T-cell (primary cell): ENCODE measurements at regions not wholly inside any gene's neighbourhood (a gene's known extent, or its start where the extent isn't known, plus 50 kb on each side); places are given as distances from the start of the nearest gene placed in this dataset.

ENCODE experiments used
- ATAC-seq, 4 experiments: fragments of 200-7000 bp in 3 of 4; fragments of 150-1000 bp in 1 of 4; cut with Tn5 transposase; replicated peaks in 1 of 4; 1 replicate in 3 of 4; 2 replicates in 1 of 4; pipeline ENCODE4 v1.10.0; 2021; ENCODE audit warnings: moderate library complexity in 3 of 4, mild to moderate bottlenecking in 2 of 4, moderate number of reproducible peaks in 1 of 4
- CTCF ChIA-PET, 2 donors: fragments of 300-600 bp; sonication (Branson Sonifier 250); formaldehyde crosslinking; loops; one replicate each; lab custom pipeline; 2022; ENCODE audit warnings: antibody characterized with exemption in 2 of 2; lab: Charles Lee
- POLR2A ChIA-PET, 2 donors: fragments of 300-600 bp; sonication (Branson Sonifier 250); formaldehyde crosslinking; loops; one replicate each; lab custom pipeline; 2022; ENCODE audit warnings: antibody characterized with exemption in 2 of 2; lab: Charles Lee
- DNase-seq, 35 experiments: peaks; one replicate each; pipeline versions ENCODE4 v3.0.0 to v3.0.0-alpha.2; 2013 to 2023
- H3K27ac ChIP-seq: one replicate; pipeline ENCODE4 v1.5.1; 2013; ENCODE audit warnings: low read length
- H3K27me3 ChIP-seq, 2 experiments: replicated peaks in 1 of 2; 1 replicate in 1 of 2; 2 replicates in 1 of 2; pipeline versions ENCODE4 v1.6.1 to v1.7.0; 2013; ENCODE audit warnings: low read length in 1 of 2, mixed read lengths in 1 of 2; ENCODE audit not compliant: control insufficient read depth in 2 of 2, insufficient read depth in 2 of 2; ENCODE audit errors: extremely low read depth in 1 of 2
- H3K36me3 ChIP-seq, 2 donors: 1 replicate in 1 of 2; 2 replicates in 1 of 2; pipeline versions ENCODE4 v1.6.1 to v1.7.0; 2013; ENCODE audit warnings: low read length in 1 of 2; ENCODE audit not compliant: control insufficient read depth in 2 of 2, insufficient read depth in 1 of 2; ENCODE audit errors: extremely low read depth in 1 of 2
- H3K4me1 ChIP-seq, 2 experiments: 1 replicate in 1 of 2; 2 replicates in 1 of 2; pipeline versions ENCODE4 v1.6.1 to v1.7.0; 2013; ENCODE audit warnings: low read length in 2 of 2, mixed read lengths in 1 of 2; ENCODE audit not compliant: insufficient read depth in 2 of 2, control insufficient read depth in 1 of 2; ENCODE audit errors: extremely low read depth in 1 of 2
- H3K4me3 ChIP-seq, 2 donors: 1 replicate in 1 of 2; 2 replicates in 1 of 2; pipeline versions ENCODE4 v1.5.1 to v1.7.0; 2013; ENCODE audit warnings: mild to moderate bottlenecking in 2 of 2, low read length in 1 of 2, moderate library complexity in 1 of 2; ENCODE audit not compliant: control insufficient read depth in 1 of 2; ENCODE audit errors: extremely low read depth in 1 of 2
- H3K9me3 ChIP-seq: 2 replicates; pipeline ENCODE4 v1.7.0; 2013
- H3K27ac Mint-ChIP-seq, 2 donors: one replicate each; pipeline ENCODE4 v1.8.0; 2020 to 2021; ENCODE audit warnings: mild to moderate bottlenecking in 2 of 2, mixed read lengths in 2 of 2
- H3K27me3 Mint-ChIP-seq, 2 donors: one replicate each; pipeline ENCODE4 v1.8.0; 2021 to 2022; ENCODE audit warnings: mixed read lengths in 2 of 2
- H3K36me3 Mint-ChIP-seq: one replicate; pipeline ENCODE4 v1.8.0; 2021; ENCODE audit warnings: mixed read lengths
- H3K4me1 Mint-ChIP-seq, 3 donors: one replicate each; pipeline ENCODE4 v1.8.0; 2020 to 2022; ENCODE audit warnings: mixed read lengths in 3 of 3, mild to moderate bottlenecking in 1 of 3
- H3K4me3 Mint-ChIP-seq, 3 donors: one replicate each; pipeline ENCODE4 v1.8.0; 2020 to 2022; ENCODE audit warnings: mild to moderate bottlenecking in 3 of 3, mixed read lengths in 3 of 3, moderate library complexity in 3 of 3
- H3K9me3 Mint-ChIP-seq, 3 donors: one replicate each; pipeline ENCODE4 v1.8.0; 2020 to 2022; ENCODE audit warnings: mixed read lengths in 3 of 3
- WGBS: methylation state at CpG from one replicate; pipeline ENCODE4 v1.1.5; 2013; ENCODE audit warnings: missing lambda C conversion rate; ENCODE audit not compliant: insufficient coverage; 5-methylcytosine and 5-hydroxymethylcytosine counted together

- DNase-seq = no peak
These were observed 99.1 kb downstream of the ARL4A start for GRCh38 chr7:12786494-12786893.

GRCh38 chr7:12788171-12788570, 100.7 kb downstream of the ARL4A start:
- H3K27ac ChIP-seq = no peak overlapping the region
- no peak for DNase-seq
- H3K9me3 Mint-ChIP-seq = no peaks in the 10 kb centered on the region
- ATAC-seq = no peak
- ChIA-PET POLR2A (no interaction called here), CTCF (no interaction called here)
- no peaks in the 10 kb centered on the region for H3K27me3 Mint-ChIP-seq
- WGBS = no CpG with 5 or more reads among the region's 2 CpGs
- H3K4me1 Mint-ChIP-seq = no peaks in the 10 kb centered on the region
- H3K36me3 ChIP-seq = no peaks in the 10 kb centered on the region
- H3K4me1 ChIP-seq = no peaks in the 10 kb centered on the region
- H3K4me3 Mint-ChIP-seq = no peak overlapping the region
- H3K4me3 ChIP-seq = no peak overlapping the region
- H3K9me3 ChIP-seq = no peaks in the 10 kb centered on the region
- no peaks in the 10 kb centered on the region for H3K36me3 Mint-ChIP-seq
- no peak overlapping the region for H3K27ac Mint-ChIP-seq
- H3K27me3 ChIP-seq = no peaks in the 10 kb centered on the region

More at GRCh38 chr7:12786494-12786893, 99.1 kb downstream of the ARL4A start:
- no peaks in the 10 kb centered on the region for H3K9me3 Mint-ChIP-seq
- Histone ChIP-seq H3K27ac (no peak overlapping the region), H3K27me3 (no peaks in the 10 kb centered on the region), H3K4me3 (no peak overlapping the region), H3K4me1 (no peaks in the 10 kb centered on the region), H3K36me3 (no peaks in the 10 kb centered on the region), H3K9me3 (no peaks in the 10 kb centered on the region)
- no CpG with 5 or more reads among the region's 4 CpGs for WGBS
- ChIA-PET POLR2A (no interaction called here), CTCF (no interaction called here)
- no peak for ATAC-seq
- no peak overlapping the region for H3K27ac Mint-ChIP-seq
- no peaks in the 10 kb centered on the region for H3K36me3 Mint-ChIP-seq
- no peaks in the 10 kb centered on the region for H3K27me3 Mint-ChIP-seq
- H3K4me1 Mint-ChIP-seq = no peaks in the 10 kb centered on the region
- no peak overlapping the region for H3K4me3 Mint-ChIP-seq

- Histone ChIP-seq H3K27ac (no peak overlapping the region), H3K36me3 (no peaks in the 10 kb centered on the region), H3K27me3 (no peaks in the 10 kb centered on the region), H3K4me3 (no peak overlapping the region), H3K9me3 (no peaks in the 10 kb centered on the region), H3K4me1 (no peaks in the 10 kb centered on the region)
- POLR2A ChIA-PET = no interaction called here
- no CpG with 5 or more reads among the region's 4 CpGs for WGBS
- Mint-ChIP-seq H3K9me3 (no peaks in the 10 kb centered on the region), H3K36me3 (no peaks in the 10 kb centered on the region), H3K27ac (no peak overlapping the region), H3K27me3 (no peaks in the 10 kb centered on the region), H3K4me3 (no peak overlapping the region), H3K4me1 (no peaks in the 10 kb centered on the region)
- no peak for ATAC-seq
- DNase-seq = no peak
- CTCF ChIA-PET = no interaction called here
These were observed 101.2 kb downstream of the ARL4A start for GRCh38 chr7:12788591-12788990.

- H3K27ac ChIP-seq = no peak overlapping the region
- no peaks in the 10 kb centered on the region for H3K4me1 ChIP-seq
- no peaks in the 10 kb centered on the region for H3K36me3 ChIP-seq
- DNase-seq = no peak
- H3K27me3 ChIP-seq = peaks cover 0 to 3% of the 10 kb centered on the region in 2 experiments
- H3K4me3 Mint-ChIP-seq = no peak overlapping the region
- no peak overlapping the region for H3K27ac Mint-ChIP-seq
- ATAC-seq = no peak
- H3K4me3 ChIP-seq = no peak overlapping the region
- peaks cover 0 to 5% of the 10 kb centered on the region in 2 donors for H3K27me3 Mint-ChIP-seq
- no peaks in the 10 kb centered on the region for H3K36me3 Mint-ChIP-seq
- H3K9me3 Mint-ChIP-seq = no peaks in the 10 kb centered on the region
- H3K9me3 ChIP-seq = no peaks in the 10 kb centered on the region
- H3K4me1 Mint-ChIP-seq = no peaks in the 10 kb centered on the region
- POLR2A ChIA-PET = no interaction called here
- CTCF ChIA-PET = no interaction called here
- no CpG with 5 or more reads among the region's 3 CpGs for WGBS
These were observed 107.4 kb downstream of the ARL4A start for GRCh38 chr7:12794722-12795302.

- peaks cover 0 to 5% of the 10 kb centered on the region in 2 donors for H3K27me3 Mint-ChIP-seq
- ATAC-seq (no peak), DNase-seq (no peak)
- no peaks in the 10 kb centered on the region for H3K4me1 Mint-ChIP-seq
- no peak overlapping the region for H3K4me3 Mint-ChIP-seq
- CTCF ChIA-PET = no interaction called here
- H3K36me3 Mint-ChIP-seq = no peaks in the 10 kb centered on the region
- H3K9me3 Mint-ChIP-seq = no peaks in the 10 kb centered on the region
- Histone ChIP-seq H3K36me3 (no peaks in the 10 kb centered on the region), H3K4me1 (no peaks in the 10 kb centered on the region), H3K27me3 (peaks cover 0 to 3% of the 10 kb centered on the region in 2 experiments), H3K9me3 (no peaks in the 10 kb centered on the region), H3K27ac (no peak overlapping the region), H3K4me3 (no peak overlapping the region)
- no peak overlapping the region for H3K27ac Mint-ChIP-seq
- 58% methylated on average over 2 of the region's 4 CpGs for WGBS
- POLR2A ChIA-PET = no interaction called here
These were observed 109.1 kb downstream of the ARL4A start for GRCh38 chr7:12796397-12797127.

- Mint-ChIP-seq H3K4me1 (no peaks in the 10 kb centered on the region), H3K27ac (no peak overlapping the region), H3K4me3 (no peak overlapping the region), H3K9me3 (no peaks in the 10 kb centered on the region), H3K36me3 (no peaks in the 10 kb centered on the region), H3K27me3 (peaks cover 0 to 8% of the 10 kb centered on the region in 2 donors)
- DNase-seq = no peak
- H3K27me3 ChIP-seq = peaks cover 0 to 2% of the 10 kb centered on the region in 2 experiments
- H3K36me3 ChIP-seq = no peaks in the 10 kb centered on the region
- no peak for ATAC-seq
- CTCF ChIA-PET = no interaction called here
- 96% methylated on average over 3 of the region's 3 CpGs for WGBS
- no peak overlapping the region for H3K4me3 ChIP-seq
- H3K27ac ChIP-seq = no peak overlapping the region
- H3K9me3 ChIP-seq = no peaks in the 10 kb centered on the region
- POLR2A ChIA-PET = no interaction called here
- no peaks in the 10 kb centered on the region for H3K4me1 ChIP-seq
These were observed 113.1 kb downstream of the ARL4A start for GRCh38 chr7:12800486-12800885.
